ENCODE measurements at regions not wholly inside any gene's neighbourhood (a gene's known extent, or its start where the extent isn't known, plus 50 kb on each side); places are given as distances from the start of the nearest gene placed in this dataset.

GRCh38 chr4:13292372-13292771, 191.8 kb downstream of the RAB28 start:
- TF ChIP-seq, protein P1, sequence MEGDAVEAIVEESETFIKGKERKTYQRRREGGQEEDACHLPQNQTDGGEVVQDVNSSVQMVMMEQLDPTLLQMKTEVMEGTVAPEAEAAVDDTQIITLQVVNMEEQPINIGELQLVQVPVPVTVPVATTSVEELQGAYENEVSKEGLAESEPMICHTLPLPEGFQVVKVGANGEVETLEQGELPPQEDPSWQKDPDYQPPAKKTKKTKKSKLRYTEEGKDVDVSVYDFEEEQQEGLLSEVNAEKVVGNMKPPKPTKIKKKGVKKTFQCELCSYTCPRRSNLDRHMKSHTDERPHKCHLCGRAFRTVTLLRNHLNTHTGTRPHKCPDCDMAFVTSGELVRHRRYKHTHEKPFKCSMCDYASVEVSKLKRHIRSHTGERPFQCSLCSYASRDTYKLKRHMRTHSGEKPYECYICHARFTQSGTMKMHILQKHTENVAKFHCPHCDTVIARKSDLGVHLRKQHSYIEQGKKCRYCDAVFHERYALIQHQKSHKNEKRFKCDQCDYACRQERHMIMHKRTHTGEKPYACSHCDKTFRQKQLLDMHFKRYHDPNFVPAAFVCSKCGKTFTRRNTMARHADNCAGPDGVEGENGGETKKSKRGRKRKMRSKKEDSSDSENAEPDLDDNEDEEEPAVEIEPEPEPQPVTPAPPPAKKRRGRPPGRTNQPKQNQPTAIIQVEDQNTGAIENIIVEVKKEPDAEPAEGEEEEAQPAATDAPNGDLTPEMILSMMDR (IDR thresholded peaks at IDR 0.05) = no peak
- no peak for TF ChIP-seq POLR2AphosphoS5 (IDR thresholded peaks at IDR 0.05)
